AG04450 (cell line): ENCODE measurements at regions not wholly inside any gene's neighbourhood (a gene's known extent, or its start where the extent isn't known, plus 50 kb on each side); places are given as distances from the start of the nearest gene placed in this dataset.

Experiments used
- CTCF ChIA-PET: fragments of 300-600, 350-600 bp; formaldehyde crosslinking; extraction: SDS; loops from one replicate; lab custom pipeline; 2022; ENCODE audit warnings: antibody characterized with exemption, inconsistent platforms; lab: Charles Lee
- POLR2A ChIA-PET: fragments of 350-600 bp; formaldehyde crosslinking; extraction: SDS; loops from one replicate; lab custom pipeline; 2021; ENCODE audit warnings: antibody characterized with exemption, inconsistent platforms; lab: Yijun Ruan, JAX
- DNase-seq: peaks from one replicate; pipeline ENCODE4 v3.0.0-alpha.2; 2011; ENCODE audit warnings: low read depth, low spot score
- H3K27ac ChIP-seq: one replicate; pipeline ENCODE4 v1.5.1; 2012; ENCODE audit warnings: low read depth, low read length, control low read depth
- H3K27me3 ChIP-seq: one replicate; pipeline ENCODE4 v1.6.0; 2012; ENCODE audit warnings: low read length; ENCODE audit not compliant: control insufficient read depth, insufficient read depth
- H3K4me3 ChIP-seq: 2 replicates; pipeline ENCODE4 v1.5.1; 2011; ENCODE audit warnings: mild to moderate bottlenecking, low read depth, low read length, control low read depth
- H3K9me3 ChIP-seq: 2 replicates; pipeline ENCODE4 v1.5.1; 2012; ENCODE audit warnings: low read length; ENCODE audit not compliant: control insufficient read depth, insufficient read depth
- CTCF ChIP-seq: IDR thresholded peaks from 2 replicates; pipeline ENCODE4 v1.5.1; 2011; ENCODE audit warnings: low read depth, low read length, control low read depth, inconsistent platforms

GRCh38 chr13:78364711-78365110 lies 238.6 kb downstream of the POU4F1 start:
- CTCF ChIA-PET = no interaction called here

GRCh38 chr13:78341032-78341431 lies 262.3 kb downstream of the POU4F1 start:
- Histone ChIP-seq H3K27ac (no peak overlapping the region), H3K27me3 (no peaks in the 10 kb centered on the region), H3K4me3 (no peak overlapping the region), H3K9me3 (no peaks in the 10 kb centered on the region)
- DNase-seq = no peak
- no peak for TF ChIP-seq CTCF
- CTCF ChIA-PET = no interaction called here
- POLR2A ChIA-PET = no interaction called here

More at GRCh38 chr13:78364711-78365110, 238.6 kb downstream of the POU4F1 start:
- Histone ChIP-seq H3K27me3 (no peaks in the 10 kb centered on the region), H3K9me3 (no peaks in the 10 kb centered on the region), H3K4me3 (no peak overlapping the region), H3K27ac (no peak overlapping the region)
- POLR2A ChIA-PET = no interaction called here
- no peak for TF ChIP-seq CTCF
- DNase-seq = no peak

GRCh38 chr13:78339927-78340326 lies 263.4 kb downstream of the POU4F1 start:
- Histone ChIP-seq H3K27me3 (no peaks in the 10 kb centered on the region), H3K9me3 (no peaks in the 10 kb centered on the region), H3K27ac (no peak overlapping the region), H3K4me3 (no peak overlapping the region)
- no peak for DNase-seq
- ChIA-PET CTCF (no interaction called here), POLR2A (no interaction called here)
- TF ChIP-seq CTCF = no peak

GRCh38 chr13:78334059-78334458 lies 269.3 kb downstream of the POU4F1 start:
- Histone ChIP-seq H3K27me3 (no peaks in the 10 kb centered on the region), H3K9me3 (no peaks in the 10 kb centered on the region), H3K4me3 (no peak overlapping the region), H3K27ac (no peak overlapping the region)
- POLR2A ChIA-PET = no interaction called here
- no peak for DNase-seq
- CTCF ChIA-PET = no interaction called here
- TF ChIP-seq CTCF = no peak

GRCh38 chr13:78326633-78327032 lies 276.7 kb downstream of the POU4F1 start:
- H3K4me3 ChIP-seq = no peak overlapping the region
- H3K27me3 ChIP-seq = no peaks in the 10 kb centered on the region
- H3K9me3 ChIP-seq = no peaks in the 10 kb centered on the region
- no peak for DNase-seq
- ChIA-PET POLR2A (no interaction called here), CTCF (no interaction called here)
- no peak for TF ChIP-seq CTCF
- no peak overlapping the region for H3K27ac ChIP-seq
